ENCODE measurements at regions not wholly inside any gene's neighbourhood (a gene's known extent, or its start where the extent isn't known, plus 50 kb on each side); places are given as distances from the start of the nearest gene placed in this dataset.

GRCh38 chr14:104287301-104288009, 149.1 kb downstream of the KIF26A start:
- H3K9me3 Mint-ChIP-seq (ENCODE audit: insufficient read depth), result peaks cover 8% of the 10 kb centered on the region
- WGBS (ENCODE audit: insufficient coverage), result 91% methylated on average over 8 of the region's 11 CpGs
- no peak for DNase-seq

GRCh38 chr14:104288272-104288671, 149.9 kb downstream of the KIF26A start:
- 96% methylated on average over 9 of the region's 12 CpGs for WGBS (ENCODE audit: insufficient coverage)
- Histone ChIP-seq H4K20me1 (ENCODE audit: control insufficient read depth, insufficient read depth, low read length, poor library complexity, severe bottlenecking) (no peaks in the 10 kb centered on the region), H2AFZ (ENCODE audit: insufficient read depth, low read depth, low read length, poor library complexity, severe bottlenecking) (no peak overlapping the region), H3K27ac (ENCODE audit: low read length in 2 of 2) (no peak overlapping the region), H3K9me3 (ENCODE audit: control extremely low read depth in 1 of 3, control insufficient read depth in 2 of 3, insufficient read depth in 1 of 3, low read length in 2 of 3) (peaks cover 0 to 10% (median 0%) of the 10 kb centered on the region in 3 donors), H3K4me3 (ENCODE audit: control extremely low read depth in 1 of 5, extremely low read depth in 1 of 5, insufficient read depth in 1 of 5, low read depth in 2 of 5, low read length in 4 of 5) (no peak overlapping the region), H3K79me2 (ENCODE audit: control insufficient read depth, insufficient read depth, low read length) (no peaks in the 10 kb centered on the region), H3K27me3 (replicated peaks in 1 of 4; ENCODE audit: control extremely low read depth in 1 of 4, control insufficient read depth in 3 of 4, insufficient read depth in 4 of 4, low read length in 3 of 4) (no peaks in the 10 kb centered on the region), H3K9ac (ENCODE audit: low read length) (no peak overlapping the region), H3K4me1 (ENCODE audit: control insufficient read depth in 2 of 2, insufficient read depth in 2 of 2, low read length in 2 of 2) (no peaks in the 10 kb centered on the region), H3K36me3 (replicated peaks in 1 of 2; ENCODE audit: control extremely low read depth in 1 of 2, control insufficient read depth in 1 of 2, extremely low read depth in 1 of 2, insufficient read depth in 2 of 2, low read length in 1 of 2) (no peaks in the 10 kb centered on the region), H3K4me2 (replicated peaks; ENCODE audit: low read depth, low read length, poor library complexity, severe bottlenecking) (no peak overlapping the region)
- no peak for ATAC-seq (ENCODE audit: low read depth)
- peaks cover 8% of the 10 kb centered on the region for H3K9me3 Mint-ChIP-seq (ENCODE audit: insufficient read depth)
- intact Hi-C loops (cut with micrococcal nuclease), result no loop called here
- TF ChIP-seq CTCF (IDR thresholded peaks at IDR 0.05), result no peak
- no peak for TF ChIP-seq EZH2 (IDR thresholded peaks at IDR 0.05; ENCODE audit: borderline replicate concordance, insufficient read depth, low read depth, low read length, poor library complexity, severe bottlenecking)
- no peaks in the 10 kb centered on the region for H3K4me1 Mint-ChIP-seq
- no peaks in the 10 kb centered on the region for H3K27me3 Mint-ChIP-seq
- ChIA-PET POLR2A (no interaction called here), CTCF (no interaction called here)
- H3K4me3 Mint-ChIP-seq, result no peak overlapping the region
- DNase-seq, result no peak
- no peak overlapping the region for H3K27ac Mint-ChIP-seq

More at GRCh38 chr14:104287301-104288009, 149.1 kb downstream of the KIF26A start:
- no peak for ATAC-seq (ENCODE audit: low read depth)
- Histone ChIP-seq H3K9me3 (ENCODE audit: control extremely low read depth in 1 of 3, control insufficient read depth in 2 of 3, insufficient read depth in 1 of 3, low read length in 2 of 3) (peaks cover 0 to 10% (median 0%) of the 10 kb centered on the region in 3 donors), H3K4me2 (replicated peaks; ENCODE audit: low read depth, low read length, poor library complexity, severe bottlenecking) (no peak overlapping the region), H2AFZ (ENCODE audit: insufficient read depth, low read depth, low read length, poor library complexity, severe bottlenecking) (no peak overlapping the region), H3K4me1 (ENCODE audit: control insufficient read depth in 2 of 2, insufficient read depth in 2 of 2, low read length in 2 of 2) (no peaks in the 10 kb centered on the region), H3K79me2 (ENCODE audit: control insufficient read depth, insufficient read depth, low read length) (no peaks in the 10 kb centered on the region), H3K36me3 (replicated peaks in 1 of 2; ENCODE audit: control extremely low read depth in 1 of 2, control insufficient read depth in 1 of 2, extremely low read depth in 1 of 2, insufficient read depth in 2 of 2, low read length in 1 of 2) (no peaks in the 10 kb centered on the region), H3K27ac (ENCODE audit: low read length in 2 of 2) (no peak overlapping the region), H4K20me1 (ENCODE audit: control insufficient read depth, insufficient read depth, low read length, poor library complexity, severe bottlenecking) (no peaks in the 10 kb centered on the region), H3K9ac (ENCODE audit: low read length) (no peak overlapping the region), H3K27me3 (replicated peaks in 1 of 4; ENCODE audit: control extremely low read depth in 1 of 4, control insufficient read depth in 3 of 4, insufficient read depth in 4 of 4, low read length in 3 of 4) (no peaks in the 10 kb centered on the region), H3K4me3 (ENCODE audit: control extremely low read depth in 1 of 5, extremely low read depth in 1 of 5, insufficient read depth in 1 of 5, low read depth in 2 of 5, low read length in 4 of 5) (no peak overlapping the region)
- no peak for TF ChIP-seq CTCF (IDR thresholded peaks at IDR 0.05)
- no peak for TF ChIP-seq EZH2 (IDR thresholded peaks at IDR 0.05; ENCODE audit: borderline replicate concordance, insufficient read depth, low read depth, low read length, poor library complexity, severe bottlenecking)
- ChIA-PET CTCF (no interaction called here), POLR2A (no interaction called here)
- no peak overlapping the region for H3K27ac Mint-ChIP-seq
- no peaks in the 10 kb centered on the region for H3K4me1 Mint-ChIP-seq
- no peak overlapping the region for H3K4me3 Mint-ChIP-seq
- H3K27me3 Mint-ChIP-seq, result no peaks in the 10 kb centered on the region
- intact Hi-C loops (cut with micrococcal nuclease), result no loop called here
